ENCODE measurements at regions not wholly inside any gene's neighbourhood (a gene's known extent, or its start where the extent isn't known, plus 50 kb on each side); places are given as distances from the start of the nearest gene placed in this dataset.
"Not testable (repeated sequence)": the region's sequence is repeated elsewhere in the genome, so short reads cannot be mapped to it uniquely, and the experiment has no call there.

DNA sequence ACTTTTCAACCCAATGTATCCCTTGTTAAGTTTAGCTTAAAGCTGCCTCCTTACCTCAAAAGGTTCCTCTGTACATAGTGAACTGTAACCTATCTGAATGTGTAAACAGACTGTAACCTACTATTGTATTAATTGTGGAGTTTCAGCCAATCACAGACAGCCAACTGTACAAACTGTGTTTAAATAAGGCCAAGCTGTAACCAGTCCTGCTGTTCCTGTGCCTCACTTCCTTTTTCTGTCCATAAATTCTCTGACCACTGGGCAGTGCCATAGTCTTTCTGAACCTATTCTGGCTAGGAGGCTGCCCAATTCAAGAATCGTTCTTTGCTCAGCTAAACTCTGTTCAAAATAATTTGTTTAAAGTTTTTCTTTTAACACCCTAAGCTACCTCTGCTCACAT is 74.7 kb upstream of the DAPK1 start:
- Histone ChIP-seq H3K9me3 (ENCODE audit: control insufficient read depth, insufficient read depth, low read length) (0 out of 2 replicates have a peak, but pooled peaks cover 1% of the 10 kb centered on the region), H3K4me3 (ENCODE audit: low read length) (no peak overlapping the region)
- WGBS (ENCODE audit: insufficient coverage, insufficient read length), result no CpG with 5 or more reads among the region's 1 CpG

GRCh38 chr9:87423885-87424284 is 73.8 kb upstream of the DAPK1 start:
- peaks cover 11% of the 10 kb centered on the region; the same call in 1 of the 2 replicates for H3K36me3 ChIP-seq (ENCODE audit: control insufficient read depth, insufficient read depth, low read length)
- no CpG with 5 or more reads among the region's 4 CpGs for whole genome bisulfite sequencing (ENCODE audit: insufficient coverage, insufficient read length)
- H3K4me3 ChIP-seq (ENCODE audit: low read length); H3K9me3 ChIP-seq (ENCODE audit: control insufficient read depth, insufficient read depth, low read length); H3K27me3 ChIP-seq (ENCODE audit: control insufficient read depth, insufficient read depth, low read length); H3K27ac ChIP-seq (ENCODE audit: low read length); DNase-seq (ENCODE audit: low read depth, low spot score); H3K4me1 ChIP-seq (ENCODE audit: control insufficient read depth, insufficient read depth, low read length): not testable (repeated sequence)

More for the DNA sequence above, 74.7 kb upstream of the DAPK1 start:
- H3K36me3 ChIP-seq (ENCODE audit: control insufficient read depth, insufficient read depth, low read length), result peaks cover 13% of the 10 kb centered on the region; the same call in 1 of the 2 replicates
- DNase-seq (ENCODE audit: low read depth, low spot score), result no peak
- no peaks in the 10 kb centered on the region for H3K27me3 ChIP-seq (ENCODE audit: control insufficient read depth, insufficient read depth, low read length)
- no peak overlapping the region for H3K27ac ChIP-seq (ENCODE audit: low read length)
- no peaks in the 10 kb centered on the region for H3K4me1 ChIP-seq (ENCODE audit: control insufficient read depth, insufficient read depth, low read length)

DNA sequence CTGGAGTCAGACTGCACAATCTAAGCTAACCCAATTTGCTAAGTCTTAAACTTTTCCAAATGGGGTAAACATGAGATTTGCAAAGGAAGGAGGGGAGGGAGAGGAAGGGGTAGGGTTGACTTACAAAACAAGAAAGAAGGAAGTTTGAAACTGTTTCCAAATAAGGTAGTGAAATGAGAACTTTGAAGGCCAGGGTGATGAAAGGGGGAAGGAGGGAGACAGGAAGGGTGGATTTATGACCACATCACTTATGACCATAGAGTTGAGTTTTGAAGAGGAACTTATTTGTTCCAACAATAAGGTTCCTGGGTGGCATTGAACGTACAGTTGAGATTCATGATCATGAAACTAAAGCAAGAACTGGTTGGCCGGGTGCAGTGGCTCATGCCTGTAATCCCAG is 72.5 kb upstream of the DAPK1 start:
- 0 out of 2 replicates have a peak, but pooled peaks cover 1% of the 10 kb centered on the region for H3K9me3 ChIP-seq (ENCODE audit: control insufficient read depth, insufficient read depth, low read length)
- H3K36me3 ChIP-seq (ENCODE audit: control insufficient read depth, insufficient read depth, low read length), result peaks cover 3% of the 10 kb centered on the region; the same call in 1 of the 2 replicates
- no peak overlapping the region for H3K27ac ChIP-seq (ENCODE audit: low read length)
- no peak for DNase-seq (ENCODE audit: low read depth, low spot score)
- H3K4me1 ChIP-seq (ENCODE audit: control insufficient read depth, insufficient read depth, low read length), result no peaks in the 10 kb centered on the region
- no CpG with 5 or more reads among the region's 2 CpGs for WGBS (ENCODE audit: insufficient coverage, insufficient read length)
- H3K4me3 ChIP-seq (ENCODE audit: low read length), result no peak overlapping the region
- H3K27me3 ChIP-seq (ENCODE audit: control insufficient read depth, insufficient read depth, low read length), result no peaks in the 10 kb centered on the region

DNA sequence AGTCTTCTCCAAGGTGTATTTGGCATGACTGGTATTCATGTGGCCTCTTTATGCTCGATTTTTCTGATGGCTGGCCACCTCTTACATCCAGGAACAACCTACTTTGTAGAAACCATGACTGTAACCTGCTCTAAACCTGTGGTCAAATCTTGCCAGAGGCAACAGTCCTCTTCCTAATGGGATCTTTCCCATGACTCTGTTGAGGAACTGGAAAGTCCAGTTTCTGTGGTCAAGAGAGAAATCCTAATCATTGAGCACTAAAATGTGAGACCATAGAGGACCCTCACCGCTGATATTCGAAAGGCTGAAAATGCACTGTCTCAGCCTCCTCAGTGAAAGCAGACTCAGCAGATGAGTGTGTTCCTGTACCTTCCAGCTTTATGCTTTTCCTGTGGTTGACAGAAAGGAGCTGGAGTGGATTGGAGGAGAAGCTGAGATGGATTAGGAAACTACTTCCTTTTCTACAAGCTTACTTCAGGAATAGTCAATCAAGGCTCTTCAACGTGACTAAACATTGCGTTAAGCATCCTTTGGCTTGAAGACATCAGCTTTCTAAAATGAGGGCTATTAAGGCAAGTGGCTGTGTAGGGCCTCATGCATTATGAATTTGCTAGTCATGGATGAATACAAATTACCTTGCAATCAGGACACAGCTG is 69.7 kb upstream of the DAPK1 start:
- no peaks in the 10 kb centered on the region for H3K36me3 ChIP-seq (ENCODE audit: control insufficient read depth, insufficient read depth, low read length)
- no CpG with 5 or more reads among the region's 5 CpGs for WGBS (ENCODE audit: insufficient coverage, insufficient read length)
- H3K9me3 ChIP-seq (ENCODE audit: control insufficient read depth, insufficient read depth, low read length), result 0 out of 2 replicates have a peak, but pooled peaks cover 1% of the 10 kb centered on the region
- H3K4me3 ChIP-seq (ENCODE audit: low read length), result no peak overlapping the region
- no peaks in the 10 kb centered on the region for H3K27me3 ChIP-seq (ENCODE audit: control insufficient read depth, insufficient read depth, low read length)
- H3K4me1 ChIP-seq (ENCODE audit: control insufficient read depth, insufficient read depth, low read length), result no peaks in the 10 kb centered on the region
- DNase-seq (ENCODE audit: low read depth, low spot score), result no peak
- H3K27ac ChIP-seq (ENCODE audit: low read length), result no peak overlapping the region

DNA sequence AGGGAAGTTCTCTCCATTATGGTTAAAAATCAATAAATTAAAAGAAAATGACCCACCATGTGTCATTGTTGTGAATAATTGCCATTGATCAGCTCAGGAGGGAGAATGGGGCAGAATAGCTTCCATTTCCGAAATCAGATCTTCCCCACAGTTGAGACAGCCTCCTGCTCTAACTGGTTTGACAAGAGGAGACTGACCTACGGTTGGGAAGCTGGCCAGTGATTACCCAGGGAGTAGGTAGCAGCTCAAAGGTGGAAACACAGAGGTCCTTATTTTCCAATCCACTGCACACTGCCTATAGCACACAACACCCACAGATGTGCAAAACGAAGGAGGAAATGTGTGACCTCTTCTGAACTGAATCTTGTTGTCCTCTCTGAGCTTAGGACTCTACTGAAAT is 69.0 kb upstream of the DAPK1 start:
- Histone ChIP-seq H3K4me3 (ENCODE audit: low read length) (no peak overlapping the region), H3K36me3 (ENCODE audit: control insufficient read depth, insufficient read depth, low read length) (no peaks in the 10 kb centered on the region), H3K9me3 (ENCODE audit: control insufficient read depth, insufficient read depth, low read length) (0 out of 2 replicates have a peak, but pooled peaks cover 1% of the 10 kb centered on the region), H3K4me1 (ENCODE audit: control insufficient read depth, insufficient read depth, low read length) (no peaks in the 10 kb centered on the region), H3K27ac (ENCODE audit: low read length) (no peak overlapping the region), H3K27me3 (ENCODE audit: control insufficient read depth, insufficient read depth, low read length) (peaks cover 2% of the 10 kb centered on the region; the same call in 1 of the 2 replicates)
- DNase-seq (ENCODE audit: low read depth, low spot score), result no peak
- no CpG with 5 or more reads among the region's 3 CpGs for WGBS (ENCODE audit: insufficient coverage, insufficient read length)

DNA sequence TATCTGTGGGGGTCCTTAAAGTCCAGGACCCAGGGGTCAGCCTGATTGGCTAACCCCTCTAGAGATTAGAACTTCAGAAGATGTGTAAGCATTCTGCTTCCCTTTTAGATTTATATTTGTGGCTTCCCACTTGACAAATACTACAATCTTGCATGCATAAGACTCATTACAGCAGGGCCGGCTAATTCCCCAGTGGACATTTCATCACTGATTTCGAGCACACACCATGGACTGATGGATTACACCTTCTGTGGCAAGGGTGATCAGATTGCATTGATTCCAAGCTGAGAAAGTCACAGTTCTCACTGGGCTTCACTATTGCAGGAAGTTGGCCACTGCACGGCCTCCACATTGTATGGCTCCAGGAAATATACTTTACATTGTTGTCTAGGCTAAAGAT is 65.8 kb upstream of the DAPK1 start:
- Histone ChIP-seq H3K4me1 (ENCODE audit: control insufficient read depth, insufficient read depth, low read length) (no peaks in the 10 kb centered on the region; the same call in 1 of the 2 replicates), H3K4me3 (ENCODE audit: low read length) (no peak overlapping the region), H3K9me3 (ENCODE audit: control insufficient read depth, insufficient read depth, low read length) (no peaks in the 10 kb centered on the region), H3K27me3 (ENCODE audit: control insufficient read depth, insufficient read depth, low read length) (peaks cover 2% of the 10 kb centered on the region; the same call in 1 of the 2 replicates), H3K36me3 (ENCODE audit: control insufficient read depth, insufficient read depth, low read length) (no peaks in the 10 kb centered on the region), H3K27ac (ENCODE audit: low read length) (no peak overlapping the region)
- DNase-seq (ENCODE audit: low read depth, low spot score), result no peak
- WGBS (ENCODE audit: insufficient coverage, insufficient read length), result no CpG with 5 or more reads among the region's 3 CpGs

DNA sequence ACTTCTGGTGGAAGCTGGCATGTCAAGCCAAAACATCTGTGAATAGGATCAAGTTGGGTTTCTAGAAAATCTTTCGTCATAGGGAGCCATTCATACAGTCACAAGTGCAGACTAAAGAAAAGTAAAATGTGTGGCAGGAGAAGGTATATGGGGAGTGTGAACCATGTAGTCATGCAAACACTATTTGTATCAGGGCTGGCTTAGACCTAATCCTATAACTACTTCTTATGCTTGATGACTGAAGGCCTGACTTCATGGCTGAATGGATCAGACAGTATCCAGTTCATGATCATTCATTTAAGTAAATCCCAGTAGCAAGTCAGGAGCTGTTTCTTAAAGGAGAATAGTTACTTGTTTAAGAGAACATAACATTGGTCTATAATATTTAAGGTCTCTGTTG is 63.8 kb upstream of the DAPK1 start:
- no CpG with 5 or more reads among the region's 1 CpG for WGBS (ENCODE audit: insufficient coverage, insufficient read length)
- H3K9me3 ChIP-seq (ENCODE audit: control insufficient read depth, insufficient read depth, low read length), result no peaks in the 10 kb centered on the region
- no peaks in the 10 kb centered on the region for H3K36me3 ChIP-seq (ENCODE audit: control insufficient read depth, insufficient read depth, low read length)
- H3K27ac ChIP-seq (ENCODE audit: low read length), result no peak overlapping the region
- H3K27me3 ChIP-seq (ENCODE audit: control insufficient read depth, insufficient read depth, low read length), result peaks cover 2% of the 10 kb centered on the region; the same call in 1 of the 2 replicates
- H3K4me3 ChIP-seq (ENCODE audit: low read length), result no peak overlapping the region
- DNase-seq (ENCODE audit: low read depth, low spot score), result no peak
- no peaks in the 10 kb centered on the region; the same call in 1 of the 2 replicates for H3K4me1 ChIP-seq (ENCODE audit: control insufficient read depth, insufficient read depth, low read length)

GRCh38 chr9:87434366-87434765 is 63.3 kb upstream of the DAPK1 start:
- WGBS (ENCODE audit: insufficient coverage, insufficient read length), result no CpG with 5 or more reads among the region's 4 CpGs
- no peak for DNase-seq (ENCODE audit: low read depth, low spot score)
- H3K9me3 ChIP-seq (ENCODE audit: control insufficient read depth, insufficient read depth, low read length), result no peaks in the 10 kb centered on the region

DNA sequence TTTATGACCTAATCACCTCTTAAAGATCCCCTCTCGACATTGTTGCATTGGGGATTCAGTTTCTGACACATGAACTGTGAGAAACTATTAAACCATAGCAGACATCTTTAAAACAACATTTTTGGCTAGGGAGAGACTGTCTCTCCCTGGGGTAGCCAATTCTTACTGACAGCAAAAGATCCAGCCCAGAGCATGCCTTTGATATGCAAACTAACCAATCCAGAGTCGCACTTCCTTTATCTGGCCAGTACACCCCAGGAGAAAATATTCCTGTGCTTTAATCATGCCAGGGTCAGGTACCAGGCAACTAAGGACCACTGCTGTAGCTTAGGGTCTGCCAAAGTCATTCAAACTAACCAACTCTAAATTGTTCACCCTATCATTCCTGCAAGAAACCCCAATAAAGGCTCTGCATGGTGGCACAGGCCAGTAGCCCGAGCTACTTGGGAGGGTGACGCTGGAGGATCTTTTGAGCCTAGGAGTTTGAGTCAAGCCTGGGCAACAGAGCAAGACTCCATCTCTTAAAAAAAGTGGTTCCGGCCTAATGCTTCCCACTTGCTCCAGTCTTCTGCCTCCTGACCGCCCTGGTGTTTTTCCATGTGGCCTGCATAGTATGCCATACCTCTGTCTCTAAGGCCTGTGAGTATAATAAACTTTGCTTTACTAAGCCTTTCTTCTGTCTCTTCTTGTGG is 62.3 kb upstream of the DAPK1 start:
- no peak overlapping the region for H3K27ac ChIP-seq (ENCODE audit: low read length)
- H3K4me3 ChIP-seq (ENCODE audit: low read length), result no peak overlapping the region
- DNase-seq (ENCODE audit: low read depth, low spot score), result no peak
- H3K36me3 ChIP-seq (ENCODE audit: control insufficient read depth, insufficient read depth, low read length), result no peaks in the 10 kb centered on the region
- H3K9me3 ChIP-seq (ENCODE audit: control insufficient read depth, insufficient read depth, low read length), result no peaks in the 10 kb centered on the region
- no CpG with 5 or more reads among the region's 6 CpGs for WGBS (ENCODE audit: insufficient coverage, insufficient read length)
- H3K27me3 ChIP-seq (ENCODE audit: control insufficient read depth, insufficient read depth, low read length), result peaks cover 2% of the 10 kb centered on the region; the same call in 1 of the 2 replicates
- H3K4me1 ChIP-seq (ENCODE audit: control insufficient read depth, insufficient read depth, low read length), result no peaks in the 10 kb centered on the region; the same call in 1 of the 2 replicates

More at GRCh38 chr9:87434366-87434765, 63.3 kb upstream of the DAPK1 start:
- Histone ChIP-seq H3K27ac (ENCODE audit: low read length) (no peak overlapping the region), H3K36me3 (ENCODE audit: control insufficient read depth, insufficient read depth, low read length) (no peaks in the 10 kb centered on the region), H3K4me3 (ENCODE audit: low read length) (no peak overlapping the region), H3K4me1 (ENCODE audit: control insufficient read depth, insufficient read depth, low read length) (no peaks in the 10 kb centered on the region; the same call in 1 of the 2 replicates), H3K27me3 (ENCODE audit: control insufficient read depth, insufficient read depth, low read length) (peaks cover 2% of the 10 kb centered on the region; the same call in 1 of the 2 replicates)

- H3K27ac ChIP-seq (ENCODE audit: low read length), result no peak overlapping the region
- no peaks in the 10 kb centered on the region for H3K36me3 ChIP-seq (ENCODE audit: control insufficient read depth, insufficient read depth, low read length)
These were observed 61.0 kb upstream of the DAPK1 start for GRCh38 chr9:87436716-87437115.

More at GRCh38 chr9:87436716-87437115, 61.0 kb upstream of the DAPK1 start:
- H3K27me3 ChIP-seq (ENCODE audit: control insufficient read depth, insufficient read depth, low read length), result peaks cover 2% of the 10 kb centered on the region; the same call in 1 of the 2 replicates
- no peaks in the 10 kb centered on the region; the same call in 1 of the 2 replicates for H3K4me1 ChIP-seq (ENCODE audit: control insufficient read depth, insufficient read depth, low read length)
- DNase-seq (ENCODE audit: low read depth, low spot score), result no peak
- no CpG with 5 or more reads among the region's 3 CpGs for WGBS (ENCODE audit: insufficient coverage, insufficient read length)
- no peaks in the 10 kb centered on the region for H3K9me3 ChIP-seq (ENCODE audit: control insufficient read depth, insufficient read depth, low read length)
- no peak overlapping the region for H3K4me3 ChIP-seq (ENCODE audit: low read length)
